Right hindlimb (tissue), 1 donor: ENCODE measurements at regions not wholly inside any gene's neighbourhood (a gene's known extent, or its start where the extent isn't known, plus 50 kb on each side); places are given as distances from the start of the nearest gene placed in this dataset.
"Not testable (repeated sequence)": the region's sequence is repeated elsewhere in the genome, so short reads cannot be mapped to it uniquely, and the experiment has no call there.

Experiments
- DNase-seq: peaks from one replicate; pipeline ENCODE4 v3.0.0-alpha.2; 2018

DNA sequence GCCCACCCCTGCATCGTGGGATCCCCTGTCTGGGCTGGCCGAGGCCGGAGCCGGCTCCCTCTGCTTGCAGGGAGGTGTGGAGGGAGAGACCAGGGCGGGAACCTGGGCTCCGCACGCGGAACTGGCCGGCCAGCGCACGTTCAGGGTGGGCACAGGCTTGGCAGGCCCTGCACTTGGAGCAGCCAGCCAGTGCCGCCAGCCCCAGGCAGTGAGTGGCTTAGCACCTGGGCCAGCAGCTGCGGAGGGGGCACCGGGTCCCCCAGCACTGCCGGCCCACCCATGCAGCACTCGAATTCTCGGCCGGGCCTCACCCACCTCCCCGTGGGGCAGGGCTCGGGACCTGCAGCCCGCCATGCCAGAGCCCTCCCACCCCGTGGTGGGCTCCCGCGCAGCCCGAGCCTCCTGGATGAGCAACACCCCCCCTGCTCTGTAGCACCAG lies 422.6 kb downstream of the AMY1C start:
- DNase-seq, result no peak

DNA sequence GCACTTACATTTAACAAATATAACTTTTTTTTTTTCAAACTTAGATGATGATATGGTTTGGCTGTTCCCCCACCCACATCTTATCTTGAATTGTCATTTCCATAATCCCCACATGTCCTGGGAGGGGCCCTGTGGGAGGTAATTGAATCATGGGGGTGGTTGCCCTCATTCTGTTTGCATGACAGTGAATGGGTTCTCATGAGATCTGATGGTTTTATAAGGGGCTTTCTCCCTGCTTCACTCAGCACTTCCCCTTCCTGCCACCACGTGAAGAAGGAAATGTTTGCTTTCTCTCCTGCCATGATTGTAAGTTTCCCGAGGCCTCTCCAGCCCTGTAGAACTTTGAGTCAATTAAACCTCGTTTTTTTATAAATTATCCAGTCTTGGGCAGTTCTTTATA lies 432.6 kb downstream of the AMY1C start:
- DNase-seq, result no peak

DNA sequence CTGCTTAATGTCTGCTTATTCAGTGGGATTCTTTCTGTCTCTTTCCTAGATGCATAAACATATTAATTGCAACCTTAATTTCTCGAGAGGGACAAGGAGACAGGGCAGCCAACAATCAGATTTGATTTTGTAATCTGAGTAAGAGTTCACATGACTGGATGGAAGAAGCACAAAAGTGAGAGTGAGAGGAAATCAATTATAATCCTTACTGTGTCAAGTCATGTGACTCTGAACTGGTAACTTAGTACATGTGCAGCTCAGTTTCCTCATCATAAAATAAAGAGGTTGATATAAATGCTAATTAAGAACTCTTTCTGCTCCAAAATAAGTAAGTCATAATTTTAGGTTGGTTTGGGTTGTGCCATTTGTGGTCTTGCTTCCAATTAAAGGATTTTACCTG lies 439.5 kb downstream of the AMY1C start:
- no peak for DNase-seq

DNA sequence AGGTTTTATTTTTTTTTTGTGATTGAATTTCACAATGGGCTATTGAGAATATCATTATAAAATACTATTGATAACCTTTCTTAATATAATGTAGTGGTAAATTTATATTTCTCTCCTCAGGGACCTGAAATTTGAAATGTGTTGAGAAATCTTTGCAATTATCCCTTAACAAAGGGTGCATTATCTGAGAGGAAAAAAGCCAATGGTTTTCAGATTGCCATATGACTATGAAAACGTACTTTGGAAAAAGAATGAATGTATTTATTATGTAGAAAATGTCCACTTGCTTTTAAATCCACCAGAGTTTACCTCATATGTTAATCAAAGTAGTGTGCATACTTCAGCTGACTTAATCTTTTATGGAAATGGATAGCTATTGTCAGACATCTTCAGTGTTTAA lies 441.1 kb downstream of the AMY1C start:
- no peak for DNase-seq

GRCh38 chr1:104195395-104195794 lies 445.7 kb downstream of the AMY1C start:
- no peak for DNase-seq

- DNase-seq, result no peak
Measured at GRCh38 chr1:104196136-104196535, 446.4 kb downstream of the AMY1C start.

DNA sequence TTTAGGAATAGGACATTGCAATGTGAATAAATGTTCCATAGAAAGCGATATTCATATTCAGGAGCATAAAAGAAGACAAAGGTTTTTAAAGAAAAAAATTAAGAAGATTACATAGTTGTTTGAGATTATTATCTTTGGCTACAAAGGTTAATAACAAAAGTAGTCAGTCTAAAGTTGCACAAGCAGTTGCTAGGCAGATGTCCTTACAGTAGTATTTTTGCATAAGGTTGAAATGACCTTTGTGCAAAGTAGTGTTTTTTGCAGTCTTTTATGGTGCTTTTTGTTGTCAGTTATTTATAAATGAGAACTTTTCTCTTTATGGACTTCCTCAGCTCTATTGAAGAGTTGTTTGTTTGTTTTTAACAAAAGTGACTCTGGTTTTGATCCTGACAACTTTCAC lies 447.8 kb downstream of the AMY1C start:
- DNase-seq, result no peak

DNA sequence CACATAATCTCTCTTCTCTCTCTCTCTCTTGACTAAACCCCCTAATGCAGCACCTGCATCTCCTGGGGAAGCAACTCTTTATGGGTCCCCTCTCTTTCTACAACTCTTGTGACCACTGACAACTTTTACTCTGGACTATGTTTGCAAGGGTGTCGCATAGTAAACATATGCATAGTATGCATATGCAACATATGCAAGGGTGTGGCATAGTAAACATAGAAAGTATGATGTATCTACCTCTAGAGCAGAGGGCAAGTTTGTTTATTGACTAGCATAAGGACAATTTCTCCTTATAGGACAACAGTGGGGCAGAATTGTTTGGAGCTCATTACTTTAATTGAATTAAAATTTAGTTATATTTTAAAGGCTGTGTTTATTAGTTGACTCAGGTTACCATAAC lies 462.5 kb downstream of the AMY1C start:
- no peak for DNase-seq

- not testable (repeated sequence) for DNase-seq
Measured at GRCh38 chr1:104217395-104217986, 467.8 kb downstream of the AMY1C start.

DNA sequence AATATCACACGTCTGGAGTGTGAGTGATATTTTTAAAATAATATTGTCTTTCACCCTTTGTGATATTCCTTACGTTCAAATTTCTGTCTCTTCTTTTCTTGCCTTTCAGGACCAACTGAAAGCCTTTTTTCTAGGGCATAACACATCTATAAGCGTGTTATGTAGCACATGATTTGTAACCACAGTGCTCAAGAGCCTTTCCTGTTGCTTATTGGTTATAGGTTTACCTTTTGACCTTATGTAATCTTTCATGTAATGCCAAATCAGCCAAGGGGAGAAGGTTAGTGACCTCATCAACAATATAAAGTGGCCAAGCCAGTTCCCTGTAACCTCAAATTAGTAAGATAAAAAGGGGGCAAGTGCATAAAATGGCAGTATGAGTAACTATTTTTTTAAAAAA lies 480.2 kb downstream of the AMY1C start:
- DNase-seq, result no peak

- DNase-seq, result no peak
Measured at GRCh38 chr1:104231676-104232075, 482.0 kb downstream of the AMY1C start.

GRCh38 chr1:104235141-104235540 lies 485.4 kb downstream of the AMY1C start:
- no peak for DNase-seq

- peak; percentile 20 for DNase-seq
Measured at GRCh38 chr1:104238991-104239390, 489.3 kb downstream of the AMY1C start.

DNA sequence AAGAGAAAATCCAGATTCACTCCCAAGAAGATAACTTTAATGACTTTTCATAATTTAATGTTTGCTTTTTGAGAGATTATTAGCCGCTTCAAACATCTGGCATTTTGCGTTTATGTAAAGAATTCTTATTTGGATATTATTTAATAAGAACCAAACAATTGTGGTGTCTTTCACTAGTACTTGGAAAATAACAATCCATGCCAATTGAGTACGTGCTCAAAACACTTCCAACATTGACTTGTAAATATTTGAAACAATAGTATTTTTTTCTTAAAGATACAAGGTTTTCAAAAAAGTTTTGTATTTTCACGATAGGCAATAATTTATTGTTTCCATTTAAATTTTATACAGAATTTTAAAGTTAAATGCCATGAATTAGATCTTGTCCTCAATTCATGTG lies 498.7 kb downstream of the AMY1C start:
- DNase-seq, result no peak

DNA sequence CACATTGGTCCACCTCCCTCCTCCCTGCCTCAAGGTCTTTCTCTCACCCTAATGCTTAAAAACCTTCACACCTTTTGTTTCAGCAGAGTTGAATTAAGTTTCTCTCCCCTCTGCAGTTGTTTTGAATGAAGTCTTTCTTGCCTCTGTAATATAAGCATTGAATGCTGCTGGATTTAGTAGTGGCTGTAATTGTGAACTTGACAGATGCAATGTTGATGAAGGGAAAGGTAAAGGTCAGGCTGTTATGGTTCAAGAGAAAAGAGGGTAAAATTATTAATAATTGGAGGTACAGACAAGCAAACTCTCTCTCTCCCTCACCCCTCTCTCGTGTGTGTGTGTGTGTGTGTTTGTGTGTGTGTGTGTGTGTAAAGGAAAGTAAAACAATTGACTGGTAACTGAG lies 509.8 kb downstream of the AMY1C start:
- no peak for DNase-seq

GRCh38 chr1:104263110-104263509 lies 513.4 kb downstream of the AMY1C start:
- DNase-seq, result not testable (repeated sequence)

GRCh38 chr1:104264521-104264920 lies 514.8 kb downstream of the AMY1C start:
- DNase-seq, result no peak

DNA sequence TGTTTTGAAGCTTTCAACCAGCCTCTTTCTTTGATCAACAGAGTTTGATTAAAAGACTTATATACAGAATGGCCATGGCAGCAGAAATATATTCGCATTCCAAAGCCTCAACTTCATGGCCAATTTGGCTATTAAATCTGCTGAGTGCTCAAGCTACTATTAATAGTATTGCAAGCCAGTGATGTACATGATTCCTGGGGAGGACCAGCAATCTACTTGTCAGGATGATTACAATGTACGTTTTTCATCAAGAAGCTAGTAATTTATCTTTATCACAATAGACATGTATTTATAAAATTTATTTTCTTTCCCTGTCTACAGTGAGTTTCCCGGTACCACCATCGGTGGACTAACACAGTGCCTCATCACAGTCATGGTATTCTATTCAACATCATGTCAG lies 515.5 kb downstream of the AMY1C start:
- DNase-seq, result no peak

- DNase-seq, result no peak
Measured at GRCh38 chr1:104266612-104267011, 516.9 kb downstream of the AMY1C start.

DNA sequence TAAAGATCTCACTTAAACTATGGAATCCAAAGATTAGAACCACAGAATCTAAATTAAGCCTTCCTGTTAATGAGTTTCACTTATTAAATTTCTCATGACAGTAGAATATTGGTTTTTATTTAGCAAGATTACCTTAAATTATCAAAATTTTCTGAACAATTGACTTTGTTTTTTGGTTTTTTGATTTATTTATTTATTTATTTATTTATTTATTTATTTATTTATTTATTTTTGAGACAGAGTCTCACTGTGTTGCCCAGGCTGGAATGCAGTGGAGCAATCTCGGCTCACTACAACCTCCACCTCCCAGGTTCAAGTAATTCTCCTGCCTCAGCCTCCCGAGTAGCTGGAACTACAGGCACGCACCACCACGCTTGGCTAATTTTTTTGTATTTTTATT lies 538.6 kb downstream of the AMY1C start:
- DNase-seq, result not testable (repeated sequence)

GRCh38 chr1:104291156-104291555 lies 541.5 kb downstream of the AMY1C start:
- no peak for DNase-seq

- no peak for DNase-seq
Measured at GRCh38 chr1:104294259-104294658, 544.6 kb downstream of the AMY1C start.

DNA sequence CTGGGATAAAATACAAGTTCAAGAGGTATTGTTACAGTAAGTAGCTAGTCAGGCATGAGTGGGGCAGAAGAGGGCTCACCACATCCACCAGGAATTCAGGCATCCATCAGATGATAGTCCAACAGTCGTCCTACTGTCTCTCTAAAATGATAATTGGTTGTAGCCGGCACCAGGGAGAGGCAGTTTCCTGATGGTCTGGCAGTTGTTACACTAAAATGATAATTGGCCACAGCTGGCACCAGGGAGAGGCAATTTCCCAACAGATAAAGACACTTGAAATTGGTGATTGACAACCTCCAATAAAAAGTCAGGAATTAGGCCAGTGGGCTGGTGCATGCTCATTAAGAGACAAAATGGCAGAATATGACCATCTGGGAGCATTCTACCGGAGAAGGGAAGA lies 545.8 kb downstream of the AMY1C start:
- DNase-seq, result no peak

- DNase-seq, result no peak
Measured at GRCh38 chr1:104309673-104310072, 560.0 kb downstream of the AMY1C start.

DNA sequence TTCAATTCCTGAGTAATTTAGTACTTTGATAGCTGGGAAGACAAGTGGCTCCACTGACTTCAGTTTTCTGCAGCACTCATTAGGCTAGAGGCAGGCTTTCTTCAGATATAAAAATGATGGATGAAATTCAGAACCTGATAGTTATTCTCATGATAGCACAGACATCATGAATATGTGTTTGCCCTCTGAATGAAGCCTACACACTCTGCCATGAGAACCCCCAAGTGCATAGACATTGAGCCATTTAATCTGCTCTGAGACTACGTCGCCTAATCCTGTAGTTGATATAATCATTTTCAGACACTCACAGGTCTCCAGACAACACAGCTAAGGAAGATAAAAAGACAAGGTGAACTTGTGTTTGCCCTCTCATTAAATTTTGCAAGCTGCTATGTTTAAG lies 566.1 kb downstream of the AMY1C start:
- DNase-seq, result no peak

- DNase-seq, result no peak
Measured at GRCh38 chr1:104322131-104322530, 572.4 kb downstream of the AMY1C start.
